Endodermal cell (in vitro differentiated cells): ENCODE measurements at regions not wholly inside any gene's neighbourhood (a gene's known extent, or its start where the extent isn't known, plus 50 kb on each side); places are given as distances from the start of the nearest gene placed in this dataset.

ENCODE experiments used
- DNase-seq: peaks from one replicate; pipeline ENCODE4 v3.0.0-alpha.2; 2017
- H3K27ac ChIP-seq: 2 replicates; pipeline ENCODE4 v1.5.1; 2013; ENCODE audit warnings: mild to moderate bottlenecking, low read depth, low read length, moderate library complexity
- H3K27me3 ChIP-seq: 2 replicates; pipeline ENCODE4 v1.6.1; 2013; ENCODE audit warnings: mild to moderate bottlenecking, low read length, moderate library complexity; ENCODE audit not compliant: insufficient read depth, control insufficient read depth, poor library complexity, severe bottlenecking
- H3K36me3 ChIP-seq: 2 replicates; pipeline ENCODE4 v1.7.0; 2013; ENCODE audit warnings: mild to moderate bottlenecking, low read length, moderate library complexity; ENCODE audit not compliant: control insufficient read depth, insufficient read depth
- H3K4me1 ChIP-seq: one replicate; pipeline ENCODE4 v1.7.0; 2013; ENCODE audit warnings: low read length; ENCODE audit not compliant: control insufficient read depth, insufficient read depth
- H3K4me3 ChIP-seq: 2 replicates; pipeline ENCODE4 v1.5.1; 2013; ENCODE audit warnings: mild to moderate bottlenecking, low read length, moderate library complexity
- H3K9ac ChIP-seq: 2 replicates; pipeline ENCODE4 v1.6.1; 2013; ENCODE audit warnings: mild to moderate bottlenecking, low read length, moderate library complexity; ENCODE audit not compliant: poor library complexity, severe bottlenecking; ENCODE audit errors: extremely low read depth
- H3K9me3 ChIP-seq: 2 replicates; pipeline ENCODE4 v1.6.1; 2013; ENCODE audit warnings: mild to moderate bottlenecking, low read length, moderate library complexity; ENCODE audit not compliant: control insufficient read depth
- H3K27ac Mint-ChIP-seq: 2 replicates; pipeline ENCODE4 v1.8.0; 2020; ENCODE audit warnings: mixed read lengths
- H3K27me3 Mint-ChIP-seq: 2 replicates; pipeline ENCODE4 v1.8.0; 2021; ENCODE audit warnings: mild to moderate bottlenecking, mixed read lengths; ENCODE audit not compliant: insufficient read depth
- H3K36me3 Mint-ChIP-seq: 2 replicates; pipeline ENCODE4 v1.8.0; 2020; ENCODE audit warnings: low read depth, mixed read lengths
- H3K4me1 Mint-ChIP-seq: 2 replicates; pipeline ENCODE4 v1.8.0; 2020; ENCODE audit warnings: mixed read lengths
- H3K4me3 Mint-ChIP-seq: 2 replicates; pipeline ENCODE4 v1.8.0; 2020; ENCODE audit warnings: mild to moderate bottlenecking, moderate library complexity, mixed read lengths
- H3K9me3 Mint-ChIP-seq: 2 replicates; pipeline ENCODE4 v1.8.0; 2020; ENCODE audit warnings: mild to moderate bottlenecking, mixed read lengths
- CTCF ChIP-seq: fragments of 200-600 bp; sonication (generic); conservative IDR thresholded peaks from 2 replicates; pipeline ENCODE4 v1.5.0; 2021; ENCODE audit warnings: antibody characterized with exemption, mild to moderate bottlenecking
- WGBS, 2 experiments: methylation state at CpG; one replicate each; pipeline versions ENCODE4 v1.1.5 to v1.1.7; 2013; ENCODE audit warnings: missing lambda C conversion rate in 2 of 2, mixed read lengths in 1 of 2; ENCODE audit not compliant: insufficient coverage in 1 of 2, insufficient read length in 1 of 2; 5-methylcytosine and 5-hydroxymethylcytosine counted together

- Histone ChIP-seq H3K4me1 (no peaks in the 10 kb centered on the region), H3K27me3 (no peaks in the 10 kb centered on the region), H3K27ac (no peak overlapping the region), H3K9me3 (peaks cover 17% of the 10 kb centered on the region), H3K4me3 (no peak overlapping the region), H3K36me3 (no peaks in the 10 kb centered on the region), H3K9ac (no peak overlapping the region)
- no peak overlapping the region for H3K4me3 Mint-ChIP-seq
- peaks cover 12% of the 10 kb centered on the region for H3K9me3 Mint-ChIP-seq
- no peak overlapping the region for H3K27ac Mint-ChIP-seq
- no peaks in the 10 kb centered on the region for H3K4me1 Mint-ChIP-seq
- no peaks in the 10 kb centered on the region for H3K36me3 Mint-ChIP-seq
- TF ChIP-seq CTCF, result no peak
- no peaks in the 10 kb centered on the region for H3K27me3 Mint-ChIP-seq
- no peak for DNase-seq
Measured at GRCh38 chr2:195117011-195117410, 540.0 kb upstream of the SLC39A10 start.

DNA sequence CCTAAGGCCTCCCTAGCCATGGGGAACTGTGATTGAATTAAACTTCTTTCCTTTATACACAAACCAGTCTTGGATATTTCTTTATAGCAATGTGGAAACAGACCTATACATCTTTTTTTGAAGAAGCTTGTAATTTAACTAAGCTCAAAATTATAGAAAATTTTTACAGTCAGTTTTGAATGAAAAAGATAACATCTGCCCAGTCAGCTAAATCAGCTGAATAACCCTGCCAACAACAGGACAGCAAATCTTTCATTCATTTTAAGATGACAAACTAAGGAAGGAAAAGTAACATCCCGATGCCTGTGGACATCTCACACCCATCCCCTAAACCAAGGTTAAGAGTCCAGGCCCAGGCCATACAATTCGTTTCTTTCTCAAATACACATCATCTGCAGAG lies 541.3 kb upstream of the SLC39A10 start:
- WGBS, 2 experiments, result 30 to 100% methylated on average over 1 to 2 of the region's 2 CpGs
- H3K27ac Mint-ChIP-seq, result no peak overlapping the region
- no peak overlapping the region for H3K4me3 ChIP-seq
- no peaks in the 10 kb centered on the region for H3K4me1 ChIP-seq
- no peaks in the 10 kb centered on the region for H3K27me3 ChIP-seq
- no peak overlapping the region for H3K9ac ChIP-seq
- H3K27ac ChIP-seq, result no peak overlapping the region
- H3K36me3 ChIP-seq, result no peaks in the 10 kb centered on the region
- H3K27me3 Mint-ChIP-seq, result no peaks in the 10 kb centered on the region
- H3K9me3 Mint-ChIP-seq, result peaks cover 12% of the 10 kb centered on the region
- DNase-seq, result no peak
- no peaks in the 10 kb centered on the region for H3K4me1 Mint-ChIP-seq
- H3K4me3 Mint-ChIP-seq, result no peak overlapping the region
- peaks cover 17% of the 10 kb centered on the region for H3K9me3 ChIP-seq
- TF ChIP-seq CTCF, result no peak
- H3K36me3 Mint-ChIP-seq, result no peaks in the 10 kb centered on the region

DNA sequence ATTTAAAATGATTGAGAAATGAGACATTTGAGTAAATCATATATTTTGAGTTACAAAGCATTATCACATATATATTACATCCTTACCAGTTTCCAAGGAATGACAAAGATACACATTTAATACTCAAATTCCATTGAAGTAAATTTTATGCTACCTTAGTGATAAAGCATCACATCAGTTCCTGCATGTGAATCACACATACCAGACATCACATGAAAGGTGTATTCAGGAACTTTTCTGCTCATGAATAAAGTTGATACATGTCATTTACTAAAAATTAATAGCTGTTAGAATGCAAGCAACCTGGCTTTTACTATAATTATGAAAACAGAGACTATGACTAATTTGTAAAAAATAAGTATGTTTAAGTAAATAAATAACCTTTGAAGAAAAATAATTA lies 548.8 kb upstream of the SLC39A10 start:
- no peak overlapping the region for H3K27ac ChIP-seq
- DNase-seq, result no peak
- Mint-ChIP-seq H3K4me1 (no peaks in the 10 kb centered on the region), H3K27ac (no peak overlapping the region), H3K27me3 (no peaks in the 10 kb centered on the region), H3K36me3 (no peaks in the 10 kb centered on the region), H3K9me3 (peaks cover 1% of the 10 kb centered on the region), H3K4me3 (no peak overlapping the region)
- peaks cover 11% of the 10 kb centered on the region for H3K9me3 ChIP-seq
- no peaks in the 10 kb centered on the region for H3K27me3 ChIP-seq
- H3K4me1 ChIP-seq, result no peaks in the 10 kb centered on the region
- no peak overlapping the region for H3K9ac ChIP-seq
- no peak overlapping the region for H3K4me3 ChIP-seq
- TF ChIP-seq CTCF, result no peak
- H3K36me3 ChIP-seq, result no peaks in the 10 kb centered on the region
